Stimulated activated memory B cell treated with anti-CD40 and anti-IgM and Interleukin-4, amounts not matched to agents 10 μg/mL and 1 μg/mL and 100 μg/mL, for 72 hours (primary cell): ENCODE measurements at regions not wholly inside any gene's neighbourhood (a gene's known extent, or its start where the extent isn't known, plus 50 kb on each side); places are given as distances from the start of the nearest gene placed in this dataset.
"Not testable (repeated sequence)": the region's sequence is repeated elsewhere in the genome, so short reads cannot be mapped to it uniquely, and the experiment has no call there.

Experiments used
- ATAC-seq: fragments of 150-1000 bp; cut with Tn5 transposase; 2 replicates; pipeline ENCODE4 v1.10.0; 2021
- H3K27ac Mint-ChIP-seq: one replicate; pipeline ENCODE4 v1.8.0; 2022; ENCODE audit warnings: mild to moderate bottlenecking, mixed read lengths
- H3K27me3 Mint-ChIP-seq: one replicate; pipeline ENCODE4 v1.8.0; 2022; ENCODE audit warnings: mixed read lengths
- H3K36me3 Mint-ChIP-seq: one replicate; pipeline ENCODE4 v1.8.0; 2022; ENCODE audit warnings: mixed read lengths
- H3K4me1 Mint-ChIP-seq: one replicate; pipeline ENCODE4 v1.8.0; 2022; ENCODE audit warnings: mixed read lengths
- H3K4me3 Mint-ChIP-seq: one replicate; pipeline ENCODE4 v1.8.0; 2022; ENCODE audit warnings: mild to moderate bottlenecking, moderate library complexity, mixed read lengths
- H3K9me3 Mint-ChIP-seq: one replicate; pipeline ENCODE4 v1.8.0; 2022; ENCODE audit warnings: mixed read lengths

- Mint-ChIP-seq H3K27ac (no peak overlapping the region), H3K4me1 (no peaks in the 10 kb centered on the region), H3K4me3 (no peak overlapping the region), H3K9me3 (peaks cover 3% of the 10 kb centered on the region), H3K36me3 (no peaks in the 10 kb centered on the region), H3K27me3 (peaks cover 26% of the 10 kb centered on the region)
- no peak for ATAC-seq
Observed at GRCh38 chr16:26985100-26986065, 81.3 kb upstream of the C16orf82 start.

- H3K36me3 Mint-ChIP-seq: no peaks in the 10 kb centered on the region
- ATAC-seq: no peak
- peaks cover 3% of the 10 kb centered on the region for H3K9me3 Mint-ChIP-seq
- no peak overlapping the region for H3K27ac Mint-ChIP-seq
- H3K4me1 Mint-ChIP-seq: no peaks in the 10 kb centered on the region
- peaks cover 26% of the 10 kb centered on the region for H3K27me3 Mint-ChIP-seq
- no peak overlapping the region for H3K4me3 Mint-ChIP-seq
Observed at GRCh38 chr16:26987597-26988010, 79.1 kb upstream of the C16orf82 start.

DNA sequence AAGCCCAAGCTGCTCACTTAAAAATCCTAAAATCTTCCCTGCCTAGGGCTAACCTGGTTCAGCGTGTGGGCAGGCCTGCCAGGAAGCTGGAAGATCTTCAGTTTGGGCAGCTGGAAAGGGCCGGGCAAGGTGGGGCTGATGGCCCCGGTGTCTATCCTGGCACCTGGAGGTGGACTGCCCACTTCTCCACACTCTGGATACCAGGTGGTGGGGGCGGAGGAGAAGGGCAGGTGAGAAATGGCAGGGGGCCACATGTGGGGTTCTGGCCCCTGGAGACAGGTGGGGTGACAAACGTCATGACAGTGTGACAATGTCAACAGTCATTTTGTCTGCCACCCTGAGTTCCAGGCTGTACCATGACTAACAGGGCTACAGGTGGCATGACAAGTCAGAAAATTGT lies 78.5 kb upstream of the C16orf82 start:
- no peak overlapping the region for H3K27ac Mint-ChIP-seq
- H3K36me3 Mint-ChIP-seq: no peaks in the 10 kb centered on the region
- ATAC-seq: no peak
- no peaks in the 10 kb centered on the region for H3K4me1 Mint-ChIP-seq
- peaks cover 24% of the 10 kb centered on the region for H3K27me3 Mint-ChIP-seq
- no peak overlapping the region for H3K4me3 Mint-ChIP-seq
- H3K9me3 Mint-ChIP-seq: peaks cover 2% of the 10 kb centered on the region

DNA sequence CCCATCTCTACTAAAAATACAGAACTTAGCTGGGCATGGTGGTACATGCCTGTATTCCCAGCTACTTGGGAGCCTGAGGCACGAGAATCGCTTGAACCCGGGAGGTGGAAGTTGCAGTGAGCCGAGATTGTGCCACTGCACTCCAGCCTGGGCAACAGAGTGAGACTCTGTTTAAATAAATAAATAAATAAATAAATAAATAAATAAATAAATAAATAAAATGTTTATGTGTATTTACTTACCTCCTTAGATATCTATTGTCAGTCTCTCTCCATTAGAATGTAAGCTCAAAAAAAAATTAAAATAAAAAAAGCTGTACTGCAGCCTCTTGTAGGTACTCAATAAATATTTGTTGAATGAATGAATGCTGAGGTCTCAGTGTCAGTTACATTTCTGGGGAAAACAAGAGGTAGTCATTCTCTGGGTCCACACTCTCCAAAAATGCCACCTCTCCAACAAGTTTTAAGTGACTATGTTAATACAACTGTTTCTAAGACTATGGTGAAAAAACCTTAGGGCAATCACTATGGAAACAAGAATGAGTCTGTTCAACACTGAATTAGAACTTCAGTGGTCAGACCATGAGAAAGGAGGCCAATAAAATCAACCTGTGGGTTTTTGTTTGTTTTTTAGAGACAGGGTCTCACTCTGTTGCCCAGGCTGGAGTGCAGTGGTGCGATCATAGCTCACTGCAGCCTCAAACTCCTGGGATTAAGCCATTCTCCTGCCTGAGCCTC lies 76.2 kb upstream of the C16orf82 start:
- not testable (repeated sequence) for H3K4me3 Mint-ChIP-seq, H3K27ac Mint-ChIP-seq, ATAC-seq, H3K4me1 Mint-ChIP-seq, H3K9me3 Mint-ChIP-seq, H3K36me3 Mint-ChIP-seq
- peaks cover 18% of the 10 kb centered on the region for H3K27me3 Mint-ChIP-seq

GRCh38 chr16:26992666-26993349 lies 73.9 kb upstream of the C16orf82 start:
- ATAC-seq: no peak
- no peaks in the 10 kb centered on the region for H3K27me3 Mint-ChIP-seq
- no peaks in the 10 kb centered on the region for H3K36me3 Mint-ChIP-seq
- H3K4me3 Mint-ChIP-seq: no peak overlapping the region
- no peaks in the 10 kb centered on the region for H3K4me1 Mint-ChIP-seq
- H3K27ac Mint-ChIP-seq: no peak overlapping the region
- peaks cover 8% of the 10 kb centered on the region for H3K9me3 Mint-ChIP-seq

GRCh38 chr16:26993511-26993910 lies 73.2 kb upstream of the C16orf82 start:
- H3K27ac Mint-ChIP-seq: no peak overlapping the region
- H3K27me3 Mint-ChIP-seq: no peaks in the 10 kb centered on the region
- H3K36me3 Mint-ChIP-seq: no peaks in the 10 kb centered on the region
- no peak for ATAC-seq
- H3K4me3 Mint-ChIP-seq: no peak overlapping the region
- peaks cover 8% of the 10 kb centered on the region for H3K9me3 Mint-ChIP-seq
- H3K4me1 Mint-ChIP-seq: no peaks in the 10 kb centered on the region

DNA sequence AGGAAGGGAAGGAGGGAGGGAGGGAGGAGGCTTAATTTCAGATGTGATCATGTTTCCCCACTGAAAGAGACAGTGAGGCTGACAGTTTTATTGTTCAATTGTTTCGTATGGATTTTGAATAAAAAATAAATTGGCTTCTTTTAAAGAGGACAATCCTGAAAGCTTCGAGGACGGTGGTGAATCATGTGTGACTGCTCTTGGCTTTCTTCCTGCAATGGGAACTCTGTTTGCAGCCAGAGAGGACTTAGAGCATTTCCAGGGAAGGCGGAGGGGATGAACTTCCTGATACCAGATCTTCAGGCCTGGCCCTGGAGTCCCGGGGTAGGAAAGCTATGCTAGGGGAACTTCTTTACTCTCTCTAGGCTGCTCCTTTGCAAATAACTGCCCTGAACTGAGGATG lies 72.8 kb upstream of the C16orf82 start:
- H3K4me1 Mint-ChIP-seq: no peaks in the 10 kb centered on the region
- ATAC-seq: no peak
- H3K36me3 Mint-ChIP-seq: no peaks in the 10 kb centered on the region
- no peaks in the 10 kb centered on the region for H3K27me3 Mint-ChIP-seq
- H3K4me3 Mint-ChIP-seq: no peak overlapping the region
- H3K9me3 Mint-ChIP-seq: peaks cover 8% of the 10 kb centered on the region
- no peak overlapping the region for H3K27ac Mint-ChIP-seq

DNA sequence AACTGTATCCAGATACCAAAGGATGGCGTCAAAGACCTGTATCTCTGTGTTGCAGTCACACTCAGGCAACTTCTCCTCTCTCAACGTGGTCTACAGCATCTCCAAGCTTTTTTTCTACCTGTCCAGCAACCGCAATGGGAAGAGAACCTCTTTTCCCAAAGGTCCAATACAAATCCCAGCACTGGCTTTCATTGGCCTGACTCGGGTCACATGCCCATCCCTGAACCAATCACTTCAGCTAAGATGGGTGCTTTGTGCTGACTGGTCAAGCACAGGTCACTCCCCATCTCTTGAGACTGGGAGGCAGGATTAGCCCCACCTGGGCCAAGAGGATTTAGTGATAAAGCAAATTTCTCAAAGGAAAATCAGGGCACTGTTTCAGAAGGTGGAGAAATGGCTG lies 71.2 kb upstream of the C16orf82 start:
- no peak for ATAC-seq
- no peaks in the 10 kb centered on the region for H3K27me3 Mint-ChIP-seq

DNA sequence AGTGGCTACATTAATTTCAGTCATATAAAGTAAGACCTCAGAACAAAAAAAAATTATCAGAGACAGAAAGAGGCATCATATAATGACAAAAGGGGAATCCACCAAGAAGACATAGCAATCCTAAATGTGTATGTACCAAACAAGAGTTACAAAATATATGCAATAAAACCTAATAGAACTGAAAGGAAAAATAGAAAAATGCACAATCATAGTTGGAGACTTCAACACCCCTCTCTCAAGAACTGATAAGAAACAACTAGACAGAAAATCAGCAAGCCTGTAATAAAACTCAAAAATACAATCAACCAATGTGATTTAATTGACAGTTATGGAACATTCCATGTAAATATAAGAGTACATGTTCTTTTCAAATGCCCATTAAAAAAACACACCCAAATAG lies 61.3 kb upstream of the C16orf82 start:
- Mint-ChIP-seq H3K36me3 (no peaks in the 10 kb centered on the region), H3K27ac (no peak overlapping the region), H3K9me3 (peaks cover 11% of the 10 kb centered on the region), H3K4me1 (no peaks in the 10 kb centered on the region), H3K4me3 (no peak overlapping the region), H3K27me3 (peaks cover 45% of the 10 kb centered on the region)
- no peak for ATAC-seq

More for the DNA sequence above, 71.2 kb upstream of the C16orf82 start:
- no peak overlapping the region for H3K27ac Mint-ChIP-seq
- H3K4me1 Mint-ChIP-seq: no peaks in the 10 kb centered on the region
- peaks cover 8% of the 10 kb centered on the region for H3K9me3 Mint-ChIP-seq
- H3K4me3 Mint-ChIP-seq: no peak overlapping the region
- no peaks in the 10 kb centered on the region for H3K36me3 Mint-ChIP-seq
